BE2C (cell line): ENCODE measurements at regions not wholly inside any gene's neighbourhood (a gene's known extent, or its start where the extent isn't known, plus 50 kb on each side); places are given as distances from the start of the nearest gene placed in this dataset.
"Not testable (repeated sequence)": the region's sequence is repeated elsewhere in the genome, so short reads cannot be mapped to it uniquely, and the experiment has no call there.

ENCODE experiments used
- DNase-seq: peaks from one replicate; pipeline ENCODE4 v3.0.0-alpha.2; 2020
- H3K27me3 ChIP-seq: fragments of 250-450 bp; sonication (Bioruptor Pico); 2 replicates; pipeline ENCODE4 v1.5.1; 2020; ENCODE audit warnings: mild to moderate bottlenecking
- H3K36me3 ChIP-seq: fragments of 250-450 bp; sonication (Bioruptor Pico); 2 replicates; pipeline ENCODE4 v1.5.1; 2020; ENCODE audit warnings: mild to moderate bottlenecking
- H3K4me1 ChIP-seq: fragments of 250-450 bp; sonication (Bioruptor Pico); 2 replicates; pipeline ENCODE4 v1.5.1; 2020
- H3K4me3 ChIP-seq: 2 replicates; pipeline ENCODE4 v1.5.1; 2011; ENCODE audit warnings: low read depth, low read length
- H3K9me3 ChIP-seq: fragments of 250-450 bp; sonication (Bioruptor Pico); 2 replicates; pipeline ENCODE4 v1.5.1; 2020
- CTCF ChIP-seq: IDR thresholded peaks from 2 replicates; pipeline ENCODE4 v1.5.1; 2012; ENCODE audit warnings: mild to moderate bottlenecking, low read depth, low read length

GRCh38 chr2:65932571-65932970 lies 500.2 kb upstream of the SPRED2 start:
- no peak for TF ChIP-seq CTCF
- DNase-seq: no peak
- no peaks in the 10 kb centered on the region for H3K4me1 ChIP-seq
- H3K36me3 ChIP-seq: no peaks in the 10 kb centered on the region
- H3K9me3 ChIP-seq: no peaks in the 10 kb centered on the region
- H3K4me3 ChIP-seq: no peak overlapping the region
- H3K27me3 ChIP-seq: no peaks in the 10 kb centered on the region

- Histone ChIP-seq H3K9me3 (no peaks in the 10 kb centered on the region), H3K27me3 (no peaks in the 10 kb centered on the region), H3K36me3 (no peaks in the 10 kb centered on the region), H3K4me1 (no peaks in the 10 kb centered on the region), H3K4me3 (no peak overlapping the region)
- TF ChIP-seq CTCF: no peak
- no peak for DNase-seq
Observed at GRCh38 chr2:65931056-65931455, 498.7 kb upstream of the SPRED2 start.

- H3K4me1 ChIP-seq: no peaks in the 10 kb centered on the region
- H3K9me3 ChIP-seq: no peaks in the 10 kb centered on the region
- H3K4me3 ChIP-seq: no peak overlapping the region
- no peak for TF ChIP-seq CTCF
- H3K27me3 ChIP-seq: no peaks in the 10 kb centered on the region
- no peaks in the 10 kb centered on the region for H3K36me3 ChIP-seq
- no peak for DNase-seq
Observed at GRCh38 chr2:65930259-65930658, 497.9 kb upstream of the SPRED2 start.

- H3K4me1 ChIP-seq, H3K36me3 ChIP-seq, DNase-seq, H3K27me3 ChIP-seq, H3K9me3 ChIP-seq, H3K4me3 ChIP-seq: not testable (repeated sequence)
Observed at GRCh38 chr2:65929664-65930063, 497.3 kb upstream of the SPRED2 start.

- TF ChIP-seq CTCF: no peak
- Histone ChIP-seq H3K4me1 (no peaks in the 10 kb centered on the region), H3K9me3 (no peaks in the 10 kb centered on the region), H3K36me3 (no peaks in the 10 kb centered on the region), H3K4me3 (no peak overlapping the region), H3K27me3 (no peaks in the 10 kb centered on the region)
- no peak for DNase-seq
Observed at GRCh38 chr2:65922794-65923193, 490.4 kb upstream of the SPRED2 start.

- Histone ChIP-seq H3K4me3 (no peak overlapping the region), H3K36me3 (no peaks in the 10 kb centered on the region), H3K4me1 (no peaks in the 10 kb centered on the region), H3K27me3 (no peaks in the 10 kb centered on the region), H3K9me3 (no peaks in the 10 kb centered on the region)
- DNase-seq: no peak
- no peak for TF ChIP-seq CTCF
Observed at GRCh38 chr2:65922030-65922429, 489.6 kb upstream of the SPRED2 start.

GRCh38 chr2:65921116-65921515 lies 488.7 kb upstream of the SPRED2 start:
- Histone ChIP-seq H3K9me3 (no peaks in the 10 kb centered on the region), H3K4me3 (no peak overlapping the region), H3K36me3 (no peaks in the 10 kb centered on the region), H3K27me3 (no peaks in the 10 kb centered on the region), H3K4me1 (no peaks in the 10 kb centered on the region)
- no peak for DNase-seq
- no peak for TF ChIP-seq CTCF
